Endothelial cell of umbilical vein (primary cell): ENCODE measurements at regions not wholly inside any gene's neighbourhood (a gene's known extent, or its start where the extent isn't known, plus 50 kb on each side); places are given as distances from the start of the nearest gene placed in this dataset.

ENCODE experiments used
- BruUV-seq: library from RNA; stranded (reverse); fragments of 400-500 nt; replicated peaks from 2 replicates; lab custom pipeline; 2021; lab: Mats Ljungman, UMichigan
- CTCF ChIA-PET: fragments of 300-600, 350-600 bp; sonication (Branson Sonifier 250); formaldehyde crosslinking; loops from one replicate; lab custom pipeline; 2021; ENCODE audit warnings: antibody characterized with exemption, inconsistent platforms; lab: Charles Lee
- POLR2A ChIA-PET: fragments of 300-600, 350-600 bp; sonication (Branson Sonifier 250); formaldehyde crosslinking; loops from one replicate; lab custom pipeline; 2021; ENCODE audit warnings: antibody characterized with exemption, inconsistent platforms; lab: Charles Lee
- DNase-seq: peaks from one replicate; pipeline ENCODE4 v3.0.0-alpha.2; 2011; ENCODE audit warnings: low read depth, low spot score
- FAIRE-seq: peaks from 2 replicates; lab custom pipeline; 2011; peaks lifted over from hg19 to GRCh38; lab: Jason Lieb, UNC
- H2AFZ ChIP-seq: 2 replicates; pipeline ENCODE4 v1.6.0; 2012; ENCODE audit warnings: low read depth, low read length, control low read depth, inconsistent platforms
- H3K27ac ChIP-seq: 2 replicates; pipeline ENCODE4 v1.5.1; 2011; ENCODE audit warnings: low read depth, mild to moderate bottlenecking, control low read depth, low read length, moderate library complexity; ENCODE audit not compliant: insufficient read depth
- H3K27me3 ChIP-seq, 2 experiments: 2 replicates each; pipeline versions ENCODE4 v1.6.0 to v1.6.1; 2011; ENCODE audit warnings: low read length in 2 of 2, mixed read lengths in 1 of 2; ENCODE audit not compliant: control insufficient read depth in 2 of 2, insufficient read depth in 2 of 2
- H3K36me3 ChIP-seq, 2 experiments: 2 replicates in 1 of 2; 3 replicates in 1 of 2; pipeline ENCODE4 v1.5.1; 2011; ENCODE audit warnings: low read length in 2 of 2, mild to moderate bottlenecking in 1 of 2, moderate library complexity in 1 of 2; ENCODE audit not compliant: control insufficient read depth in 2 of 2, insufficient read depth in 2 of 2; ENCODE audit errors: extremely low read depth in 1 of 2
- H3K4me1 ChIP-seq: 3 replicates; pipeline ENCODE4 v1.5.1; 2011; ENCODE audit warnings: mild to moderate bottlenecking, low read length; ENCODE audit not compliant: control insufficient read depth, insufficient read depth; ENCODE audit errors: extremely low read depth
- H3K4me2 ChIP-seq: 2 replicates; pipeline ENCODE4 v1.6.1; 2011; ENCODE audit warnings: low read length, control low read depth, mixed read lengths; ENCODE audit not compliant: insufficient read depth
- H3K4me3 ChIP-seq, 3 experiments: fragments of 200-600 bp in 1 of 3; sonication (generic), shearing (Covaris generic) in 1 of 3; replicated peaks in 1 of 3; 2 replicates each; pipeline ENCODE4 v1.5.1; 2011 to 2016; ENCODE audit warnings: control low read depth in 3 of 3, low read length in 3 of 3, mild to moderate bottlenecking in 2 of 3, inconsistent platforms in 1 of 3, low read depth in 1 of 3, moderate library complexity in 1 of 3; ENCODE audit not compliant: insufficient read depth in 1 of 3
- H3K79me2 ChIP-seq: 2 replicates; pipeline ENCODE4 v1.6.0; 2012; ENCODE audit warnings: low read length, inconsistent platforms; ENCODE audit not compliant: control insufficient read depth, insufficient read depth
- H3K9ac ChIP-seq: replicated peaks from 2 replicates; pipeline ENCODE3; 2011; ENCODE audit warnings: low read length, control low read depth; ENCODE audit not compliant: insufficient read depth; ENCODE audit errors: extremely low read depth
- H3K9me1 ChIP-seq: replicated peaks from 3 replicates; pipeline ENCODE4 v1.6.0; 2011; ENCODE audit warnings: mild to moderate bottlenecking, low read length; ENCODE audit not compliant: control insufficient read depth, insufficient read depth; ENCODE audit errors: extremely low read depth
- H3K9me3 ChIP-seq: replicated peaks from 2 replicates; pipeline ENCODE4 v1.5.1; 2012; ENCODE audit warnings: low read length, inconsistent platforms; ENCODE audit not compliant: control insufficient read depth, insufficient read depth
- H4K20me1 ChIP-seq: replicated peaks from 2 replicates; pipeline ENCODE3; 2011; ENCODE audit warnings: mild to moderate bottlenecking, low read length; ENCODE audit not compliant: control insufficient read depth, insufficient read depth; ENCODE audit errors: extremely low read depth
- CTCF ChIP-seq, 2 donors: IDR thresholded peaks; 1 replicate in 1 of 2; 2 replicates in 1 of 2; pipeline ENCODE4 v1.5.1; 2011; ENCODE audit warnings: low read length in 2 of 2, mild to moderate bottlenecking in 2 of 2, moderate library complexity in 2 of 2, control low read depth in 1 of 2, inconsistent platforms in 1 of 2, low read depth in 1 of 2; ENCODE audit not compliant: insufficient read depth in 1 of 2; ENCODE audit errors: extremely low read depth in 1 of 2
- EZH2 ChIP-seq: IDR thresholded peaks from 2 replicates; pipeline ENCODE4 v1.6.1; 2012; ENCODE audit warnings: borderline replicate concordance, low read depth, mild to moderate bottlenecking, moderate library complexity, low read length, inconsistent platforms; ENCODE audit not compliant: severe bottlenecking
- FOS ChIP-seq: IDR thresholded peaks from 2 replicates; pipeline ENCODE4 v1.6.1; 2011; ENCODE audit warnings: mild to moderate bottlenecking, low read length, moderate library complexity, borderline replicate concordance; ENCODE audit not compliant: insufficient read depth
- GATA2 ChIP-seq: IDR thresholded peaks from 2 replicates; pipeline ENCODE4 v1.7.0; 2011; ENCODE audit warnings: low read depth, mild to moderate bottlenecking, moderate library complexity, mixed read lengths, low read length; ENCODE audit not compliant: insufficient read length, insufficient read depth
- JUN ChIP-seq: IDR thresholded peaks from 2 replicates; pipeline ENCODE4 v1.6.1; 2011; ENCODE audit warnings: borderline replicate concordance, low read depth; ENCODE audit not compliant: insufficient read length, insufficient read depth
- MAX ChIP-seq: IDR thresholded peaks from 2 replicates; pipeline ENCODE4 v1.6.1; 2011; ENCODE audit not compliant: insufficient read depth, insufficient read length
- MYC ChIP-seq: IDR thresholded peaks from one replicate; pipeline ENCODE4 v1.6.1; 2011; ENCODE audit warnings: mild to moderate bottlenecking, low read depth, low read length
- POLR2A ChIP-seq: IDR thresholded peaks from 2 replicates; pipeline ENCODE4 v1.6.1; 2012; ENCODE audit warnings: low read depth, mild to moderate bottlenecking, control low read depth, low read length
- POLR2AphosphoS5 ChIP-seq: IDR thresholded peaks from 2 replicates; pipeline ENCODE4 v1.6.1; 2012; ENCODE audit warnings: low read depth, mild to moderate bottlenecking, control low read depth, low read length, moderate library complexity; ENCODE audit not compliant: insufficient read depth
- dilution Hi-C: fragments of 300-500 bp; cut with MboI; formaldehyde crosslinking; loops from one replicate; pipeline ENCODE4 v1.15.0; 2019; ENCODE audit warnings: low sequenced_read_pairs; ENCODE audit not compliant: extremely low pct_ligation_motif_present
- intact Hi-C: fragments of 100-400 bp; cut with micrococcal nuclease; formaldehyde crosslinking; loops from one replicate; pipeline ENCODE4 v1.10.0; 2022

GRCh38 chr1:94342416-94342815 lies 75.8 kb upstream of the ABCD3 start:
- dilution Hi-C loops = no loop called here
- FAIRE-seq (no peak), DNase-seq (no peak)
- Histone ChIP-seq H3K36me3 (no peaks in the 10 kb centered on the region), H3K27ac (no peak overlapping the region), H3K79me2 (no peaks in the 10 kb centered on the region), H2AFZ (no peak overlapping the region), H3K9ac (no peak overlapping the region), H3K4me3 (no peak overlapping the region), H4K20me1 (no peaks in the 10 kb centered on the region), H3K9me1 (no peaks in the 10 kb centered on the region), H3K27me3 (peaks cover 11 to 16% of the 10 kb centered on the region in 2 experiments), H3K4me1 (no peaks in the 10 kb centered on the region), H3K9me3 (no peaks in the 10 kb centered on the region), H3K4me2 (no peak overlapping the region)
- ChIA-PET POLR2A (no interaction called here), CTCF (interaction anchor here (1.0 to 22.3 kb wide), 4 partner anchors 62 to 462 kb away, joined by 3 to 1439 read pairs (median 4); no protein-coding TSS in a partner anchor)
- intact Hi-C loops = no loop called here
- TF ChIP-seq JUN (no peak), MAX (no peak)
- no TSS peak for BruUV-seq

DNA sequence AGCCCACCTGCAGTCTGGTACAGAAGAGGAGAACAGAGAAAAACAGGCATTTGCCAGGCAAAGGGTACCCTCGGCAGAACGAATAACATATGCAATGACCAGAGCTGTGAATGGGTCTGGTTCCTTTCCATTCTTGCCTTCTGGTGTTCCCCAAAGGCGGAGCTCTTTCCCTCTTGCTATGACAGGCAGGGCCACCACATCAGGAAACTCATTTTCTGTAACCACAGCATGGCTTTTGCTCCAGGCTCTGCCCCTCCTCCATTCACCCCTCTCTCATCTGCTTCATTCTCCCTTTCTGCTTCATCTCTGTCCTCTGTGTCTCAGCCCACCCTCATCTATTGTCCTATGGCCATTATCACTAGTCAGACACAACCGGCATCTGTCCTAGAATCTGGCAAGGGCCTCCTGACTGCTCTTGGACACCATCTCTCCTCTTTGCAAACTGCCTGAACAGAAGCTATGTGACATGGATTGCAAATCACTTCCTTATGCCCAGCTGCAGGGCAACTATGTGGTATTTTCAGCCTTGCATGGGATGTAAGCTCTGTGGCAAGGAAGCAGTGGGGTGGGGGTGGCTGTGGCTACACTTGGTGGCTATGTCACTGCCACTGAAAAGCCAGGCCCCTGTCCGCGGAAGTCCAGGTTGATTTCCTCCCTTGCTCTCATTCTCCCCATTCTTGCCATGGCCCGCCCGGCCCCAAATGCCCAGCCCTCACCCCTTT lies 78.8 kb upstream of the ABCD3 start:
- DNase-seq (no peak), FAIRE-seq (no peak)
- no peaks in the 10 kb centered on the region for H3K79me2 ChIP-seq
- peaks cover 2% of the 10 kb centered on the region for H3K4me1 ChIP-seq
- intact Hi-C loops (loop anchor here (5.0 kb wide), 2 partner anchors 467 to 492 kb away; no protein-coding TSS in a partner anchor), dilution Hi-C loops (no loop called here)
- no TSS peak for BruUV-seq
- TF ChIP-seq FOS = no peak
- TF ChIP-seq CTCF (IDR thresholded peaks at IDR 0.05; ENCODE audit: extremely low read depth in 1 of 2, insufficient read depth in 1 of 2, low read depth in 1 of 2, low read length in 2 of 2) = no peak
- TF ChIP-seq POLR2A = no peak
- TF ChIP-seq EZH2 = no peak
- no peak for TF ChIP-seq MYC
- TF ChIP-seq MAX = no peak
- TF ChIP-seq JUN = no peak
- TF ChIP-seq POLR2AphosphoS5 = no peak
- no peak for TF ChIP-seq GATA2
- peaks cover 11 to 15% of the 10 kb centered on the region in 2 experiments for H3K27me3 ChIP-seq
- H2AFZ ChIP-seq = no peak overlapping the region
- H3K4me3 ChIP-seq = no peak overlapping the region
- ChIA-PET POLR2A (no interaction called here), CTCF (interaction anchor here (1.0 to 22.3 kb wide), 6 partner anchors 86 to 467 kb away, joined by 3 to 1439 read pairs (median 4); no protein-coding TSS in a partner anchor)
- H3K9ac ChIP-seq = no peak overlapping the region
- no peaks in the 10 kb centered on the region for H4K20me1 ChIP-seq
- H3K9me1 ChIP-seq = no peaks in the 10 kb centered on the region
- H3K9me3 ChIP-seq = no peaks in the 10 kb centered on the region
- H3K4me2 ChIP-seq = no peak overlapping the region
- H3K36me3 ChIP-seq = no peaks in the 10 kb centered on the region
- H3K27ac ChIP-seq = no peak overlapping the region
